Choroid plexus epithelial cell (primary cell): ENCODE measurements at regions not wholly inside any gene's neighbourhood (a gene's known extent, or its start where the extent isn't known, plus 50 kb on each side); places are given as distances from the start of the nearest gene placed in this dataset.

Experiments
- DNase-seq: peaks from one replicate; pipeline ENCODE4 v3.0.0-alpha.2; 2010; ENCODE audit warnings: low read depth
- H3K4me3 ChIP-seq: 2 replicates; pipeline ENCODE4 v1.5.1; 2011; ENCODE audit warnings: low read depth, mild to moderate bottlenecking, control low read depth, low read length, moderate library complexity
- TF ChIP-seq, protein P1 (sequence below): conservative IDR thresholded peaks from 2 replicates; pipeline ENCODE4 v1.5.1; 2011; ENCODE audit warnings: low read depth, mild to moderate bottlenecking, control low read depth, inconsistent platforms, low read length, moderate library complexity

DNA sequence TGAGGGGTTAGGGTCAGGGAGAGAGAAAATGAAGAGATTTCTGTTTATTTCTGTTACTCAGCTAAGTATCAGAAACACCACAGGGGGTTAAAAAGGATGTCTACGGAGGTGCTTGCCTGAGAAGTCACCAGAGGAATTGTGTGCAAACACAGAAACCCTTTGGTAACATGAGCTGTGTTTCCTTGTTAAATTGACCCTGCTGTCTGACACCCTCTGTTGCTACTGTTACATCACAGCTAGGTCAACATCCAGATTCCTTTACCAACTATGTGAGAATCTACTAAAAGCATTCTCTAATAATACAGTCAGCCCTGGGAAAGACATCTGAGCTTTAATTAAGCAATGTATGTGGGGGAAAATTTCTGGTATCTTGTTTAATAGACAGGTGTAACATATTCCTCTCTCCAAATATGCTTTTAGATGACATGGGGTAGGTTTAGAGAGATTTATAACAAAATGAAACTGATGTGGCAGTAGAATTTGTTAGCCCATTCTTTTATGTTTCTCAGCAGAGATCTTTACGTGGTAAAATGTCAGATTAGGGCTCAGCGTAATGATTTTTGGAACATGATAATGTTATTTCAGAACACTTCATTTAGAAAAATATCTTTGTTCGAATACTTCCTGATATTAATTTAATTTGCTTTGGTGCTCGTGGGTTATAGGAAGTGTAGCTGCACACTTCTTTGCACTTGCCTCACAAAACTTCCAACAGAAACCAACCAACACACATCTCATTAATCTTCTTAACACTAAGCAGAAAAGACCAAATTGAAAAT is 168.0 kb upstream of the AHR start:
- TF ChIP-seq, protein P1, sequence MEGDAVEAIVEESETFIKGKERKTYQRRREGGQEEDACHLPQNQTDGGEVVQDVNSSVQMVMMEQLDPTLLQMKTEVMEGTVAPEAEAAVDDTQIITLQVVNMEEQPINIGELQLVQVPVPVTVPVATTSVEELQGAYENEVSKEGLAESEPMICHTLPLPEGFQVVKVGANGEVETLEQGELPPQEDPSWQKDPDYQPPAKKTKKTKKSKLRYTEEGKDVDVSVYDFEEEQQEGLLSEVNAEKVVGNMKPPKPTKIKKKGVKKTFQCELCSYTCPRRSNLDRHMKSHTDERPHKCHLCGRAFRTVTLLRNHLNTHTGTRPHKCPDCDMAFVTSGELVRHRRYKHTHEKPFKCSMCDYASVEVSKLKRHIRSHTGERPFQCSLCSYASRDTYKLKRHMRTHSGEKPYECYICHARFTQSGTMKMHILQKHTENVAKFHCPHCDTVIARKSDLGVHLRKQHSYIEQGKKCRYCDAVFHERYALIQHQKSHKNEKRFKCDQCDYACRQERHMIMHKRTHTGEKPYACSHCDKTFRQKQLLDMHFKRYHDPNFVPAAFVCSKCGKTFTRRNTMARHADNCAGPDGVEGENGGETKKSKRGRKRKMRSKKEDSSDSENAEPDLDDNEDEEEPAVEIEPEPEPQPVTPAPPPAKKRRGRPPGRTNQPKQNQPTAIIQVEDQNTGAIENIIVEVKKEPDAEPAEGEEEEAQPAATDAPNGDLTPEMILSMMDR = no peak
- DNase-seq = peak; percentile 99

DNA sequence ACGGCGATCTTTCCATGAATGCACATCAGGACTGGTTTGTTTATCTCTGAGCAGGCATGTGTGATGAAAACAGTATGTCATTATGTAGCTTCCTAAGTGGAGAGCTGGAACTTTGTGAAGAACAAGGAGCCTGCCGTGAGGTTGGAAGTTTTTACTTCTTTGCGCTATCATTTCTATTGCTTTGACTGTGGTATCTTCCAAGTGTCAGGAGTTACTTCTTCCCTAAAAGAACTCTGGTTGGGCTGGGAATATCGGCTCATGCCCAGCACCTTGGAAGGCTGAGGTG is 167.4 kb upstream of the AHR start:
- DNase-seq = peak; percentile 55
- TF ChIP-seq, protein P1 = no peak
- H3K4me3 ChIP-seq = peak overlapping the region; percentile 28

More for the DNA sequence above, 168.0 kb upstream of the AHR start:
- H3K4me3 ChIP-seq = peak overlapping the region; percentile 28

DNA sequence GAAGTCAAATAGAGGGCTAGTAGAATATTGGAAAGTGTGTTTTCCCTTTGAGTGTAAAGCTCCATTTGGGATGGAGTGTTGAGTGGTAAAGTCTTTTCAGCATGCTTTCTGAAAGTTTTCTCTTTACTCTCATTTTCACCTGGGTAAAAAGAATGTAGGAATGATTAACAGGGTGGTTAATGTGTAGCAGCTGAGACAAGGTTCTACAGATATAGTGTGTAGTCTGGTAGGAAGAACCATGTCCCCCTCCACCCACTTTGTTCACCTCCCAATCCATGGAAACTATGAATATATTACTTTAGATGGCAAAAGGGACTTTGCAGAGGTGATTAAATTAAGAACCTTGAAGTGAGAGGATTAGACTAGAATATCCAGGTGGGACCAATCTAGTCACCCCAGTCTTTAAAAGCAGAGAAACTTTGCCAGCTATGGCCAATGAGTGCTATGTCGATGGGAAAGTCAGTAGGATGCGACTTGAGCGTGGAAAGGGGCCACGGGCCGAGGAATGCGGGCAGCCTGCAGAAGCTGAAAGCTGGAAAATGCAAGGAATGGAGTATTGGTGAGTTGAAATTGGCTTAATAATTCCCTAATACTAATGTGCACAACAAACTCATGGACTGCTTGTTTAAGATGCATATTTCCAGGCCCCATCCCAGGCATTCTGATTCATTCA is 166.3 kb upstream of the AHR start:
- no peak overlapping the region for H3K4me3 ChIP-seq
- DNase-seq = no peak
- TF ChIP-seq, protein P1 = no peak

DNA sequence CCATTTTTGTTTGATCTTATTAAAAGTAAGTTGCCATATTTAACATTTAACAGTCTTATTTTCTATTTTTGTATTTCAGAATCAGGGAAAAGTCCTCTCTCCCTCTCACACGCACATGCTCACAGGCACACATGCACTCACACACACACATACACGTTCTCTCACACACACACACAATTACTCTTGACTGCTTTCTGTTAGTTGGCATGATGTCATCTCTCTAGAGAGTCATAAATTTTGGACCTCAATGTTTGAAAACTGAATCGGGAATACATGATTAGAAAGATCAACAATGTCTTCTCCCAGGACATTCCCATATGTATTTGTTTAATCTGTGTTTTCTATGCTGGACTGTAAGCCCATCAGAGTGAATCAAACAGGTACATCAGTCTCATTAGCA is 165.7 kb upstream of the AHR start:
- DNase-seq = no peak
- no peak overlapping the region for H3K4me3 ChIP-seq
- TF ChIP-seq, protein P1 = no peak

DNA sequence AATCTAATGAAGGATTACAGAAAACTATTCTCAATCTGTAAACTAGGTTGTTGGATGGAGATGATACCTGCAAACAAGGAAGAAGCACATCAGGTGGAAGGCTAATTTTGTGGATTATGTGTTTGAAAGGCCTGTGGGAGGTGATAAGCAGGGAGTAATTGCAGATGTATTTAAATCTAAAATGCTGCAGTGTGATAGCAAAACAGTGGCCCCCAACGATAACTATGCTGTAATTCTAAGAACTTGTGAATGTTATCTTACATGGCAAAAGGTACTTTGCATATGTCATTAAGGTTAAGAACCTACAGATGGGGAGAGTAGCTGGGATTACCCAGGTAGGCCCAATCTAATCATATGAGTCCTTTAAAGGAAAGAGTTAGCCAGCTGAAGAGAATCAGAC is 164.5 kb upstream of the AHR start:
- TF ChIP-seq, protein P1 = no peak
- no peak for DNase-seq
- no peak overlapping the region for H3K4me3 ChIP-seq

DNA sequence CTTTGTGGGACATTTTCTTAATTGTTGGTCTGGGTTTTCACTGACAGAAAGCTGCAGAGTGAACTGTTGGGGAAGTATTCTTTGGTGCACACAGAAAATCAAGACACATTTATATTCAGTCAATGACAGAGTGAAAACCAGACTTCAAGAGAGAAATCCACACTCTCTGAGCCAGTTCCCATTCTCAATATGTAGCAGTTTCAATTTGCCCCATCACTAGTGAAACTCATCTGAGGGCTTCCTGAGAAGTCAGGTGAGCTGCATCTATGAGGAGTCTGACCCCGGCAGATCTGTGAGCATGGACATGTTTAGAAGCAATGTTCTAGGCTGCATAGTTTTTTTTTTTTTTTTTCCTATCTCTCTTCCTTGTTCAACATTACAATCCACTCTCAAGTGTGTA is 163.7 kb upstream of the AHR start:
- H3K4me3 ChIP-seq = no peak overlapping the region
- DNase-seq = no peak
- TF ChIP-seq, protein P1 = no peak

DNA sequence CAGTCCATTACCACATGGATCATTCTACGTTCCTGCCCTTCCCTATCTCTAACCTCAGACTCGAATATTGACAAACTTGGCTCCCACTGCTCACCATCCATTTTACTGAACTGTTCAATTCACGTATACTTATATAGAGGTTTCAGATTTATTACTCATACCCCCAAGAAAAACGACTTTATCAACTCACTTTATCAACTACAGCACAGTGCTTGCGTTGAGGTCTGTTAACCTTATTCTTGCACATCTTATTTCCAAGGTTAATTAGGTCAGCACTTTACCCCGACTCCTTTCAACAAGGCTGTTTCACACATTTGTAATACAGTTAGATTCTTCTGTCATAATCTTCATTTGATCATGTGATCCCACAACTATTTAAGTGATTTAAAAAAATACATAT is 162.3 kb upstream of the AHR start:
- no peak overlapping the region for H3K4me3 ChIP-seq
- TF ChIP-seq, protein P1 = no peak
- no peak for DNase-seq
